Panc1 (cell line): ENCODE measurements at regions not wholly inside any gene's neighbourhood (a gene's known extent, or its start where the extent isn't known, plus 50 kb on each side); places are given as distances from the start of the nearest gene placed in this dataset.

Source experiments
- POLR2AphosphoS5 ChIP-seq: IDR thresholded peaks from 2 replicates; pipeline ENCODE4 v1.6.1; 2012; ENCODE audit warnings: mild to moderate bottlenecking, low read depth, low read length, moderate library complexity
- REST ChIP-seq, 2 experiments: IDR thresholded peaks; 2 replicates each; pipeline ENCODE4 v1.6.1; 2011 to 2012; ENCODE audit warnings: low read depth in 2 of 2, control low read depth in 1 of 2, low read length in 1 of 2, mild to moderate bottlenecking in 1 of 2, moderate library complexity in 1 of 2; ENCODE audit not compliant: insufficient read depth in 1 of 2
- TF ChIP-seq, protein P1 (sequence below): fragments of 450-650 bp; IDR thresholded peaks from 2 replicates; pipeline ENCODE4 v1.5.1; 2017; ENCODE audit warnings: mild to moderate bottlenecking

DNA sequence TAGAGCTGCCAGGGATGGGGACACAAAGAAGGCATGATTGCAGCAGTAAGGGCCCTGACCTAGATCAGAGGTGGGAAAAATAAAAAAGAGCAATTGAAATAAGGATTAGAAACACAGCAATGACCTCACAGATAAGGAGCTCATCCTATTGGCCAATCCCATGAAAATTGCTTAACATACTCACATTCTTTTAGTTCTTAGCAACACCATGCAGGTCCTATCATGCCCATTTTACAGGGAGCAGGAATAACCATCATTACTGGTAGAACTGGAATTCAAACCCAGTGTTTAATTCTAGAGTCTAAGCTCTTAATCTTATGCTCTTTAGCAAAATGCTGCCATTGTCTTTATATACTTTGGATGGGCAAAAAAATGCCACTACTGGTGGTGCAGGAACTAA, 267.7 kb downstream of the RNF144B start:
- TF ChIP-seq, protein P1, sequence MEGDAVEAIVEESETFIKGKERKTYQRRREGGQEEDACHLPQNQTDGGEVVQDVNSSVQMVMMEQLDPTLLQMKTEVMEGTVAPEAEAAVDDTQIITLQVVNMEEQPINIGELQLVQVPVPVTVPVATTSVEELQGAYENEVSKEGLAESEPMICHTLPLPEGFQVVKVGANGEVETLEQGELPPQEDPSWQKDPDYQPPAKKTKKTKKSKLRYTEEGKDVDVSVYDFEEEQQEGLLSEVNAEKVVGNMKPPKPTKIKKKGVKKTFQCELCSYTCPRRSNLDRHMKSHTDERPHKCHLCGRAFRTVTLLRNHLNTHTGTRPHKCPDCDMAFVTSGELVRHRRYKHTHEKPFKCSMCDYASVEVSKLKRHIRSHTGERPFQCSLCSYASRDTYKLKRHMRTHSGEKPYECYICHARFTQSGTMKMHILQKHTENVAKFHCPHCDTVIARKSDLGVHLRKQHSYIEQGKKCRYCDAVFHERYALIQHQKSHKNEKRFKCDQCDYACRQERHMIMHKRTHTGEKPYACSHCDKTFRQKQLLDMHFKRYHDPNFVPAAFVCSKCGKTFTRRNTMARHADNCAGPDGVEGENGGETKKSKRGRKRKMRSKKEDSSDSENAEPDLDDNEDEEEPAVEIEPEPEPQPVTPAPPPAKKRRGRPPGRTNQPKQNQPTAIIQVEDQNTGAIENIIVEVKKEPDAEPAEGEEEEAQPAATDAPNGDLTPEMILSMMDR = no peak
- TF ChIP-seq POLR2AphosphoS5 = no peak
- TF ChIP-seq REST (IDR thresholded peaks at IDR 0.05; ENCODE audit: insufficient read depth in 1 of 2, low read depth in 2 of 2, low read length in 1 of 2) = no peak
